Mesenchymal stem cell (in vitro differentiated cells and primary cell): ENCODE measurements at regions not wholly inside any gene's neighbourhood (a gene's known extent, or its start where the extent isn't known, plus 50 kb on each side); places are given as distances from the start of the nearest gene placed in this dataset.

Source experiments
- DNase-seq: peaks from one replicate; pipeline ENCODE4 v3.0.0-alpha.2; 2013
- H2AFZ ChIP-seq: one replicate; pipeline ENCODE4 v1.6.1; 2013; ENCODE audit warnings: low read depth, mild to moderate bottlenecking, control low read depth, inconsistent platforms, low read length, moderate library complexity
- H2AK5ac ChIP-seq: 2 replicates; pipeline ENCODE4 v1.6.1; 2013; ENCODE audit warnings: low read length, moderate library complexity, mild to moderate bottlenecking, inconsistent platforms; ENCODE audit not compliant: severe bottlenecking
- H2BK120ac ChIP-seq: one replicate; pipeline ENCODE4 v1.6.1; 2013; ENCODE audit warnings: low read depth, mild to moderate bottlenecking, inconsistent platforms, low read length, moderate library complexity
- H2BK12ac ChIP-seq, 2 experiments: one replicate each; pipeline ENCODE4 v1.6.1; 2013; ENCODE audit warnings: inconsistent platforms in 2 of 2, low read length in 2 of 2, mild to moderate bottlenecking in 2 of 2, moderate library complexity in 2 of 2, control low read depth in 1 of 2
- H2BK15ac ChIP-seq: one replicate; pipeline ENCODE4 v1.6.1; 2013; ENCODE audit warnings: mild to moderate bottlenecking, low read depth, inconsistent platforms; ENCODE audit not compliant: poor library complexity, severe bottlenecking
- H2BK5ac ChIP-seq: 2 replicates; pipeline ENCODE4 v1.6.1; 2013; ENCODE audit warnings: low read depth, mild to moderate bottlenecking, low read length, control low read depth, inconsistent platforms; ENCODE audit not compliant: poor library complexity, severe bottlenecking
- H3K14ac ChIP-seq, 2 experiments: one replicate each; pipeline ENCODE4 v1.6.1; 2013; ENCODE audit warnings: inconsistent platforms in 2 of 2, low read length in 2 of 2, control low read depth in 1 of 2, mild to moderate bottlenecking in 1 of 2, moderate library complexity in 1 of 2
- H3K18ac ChIP-seq, 2 experiments: one replicate each; pipeline ENCODE4 v1.6.1; 2013; ENCODE audit warnings: inconsistent platforms in 2 of 2, low read length in 2 of 2, control low read depth in 1 of 2, low read depth in 1 of 2, mild to moderate bottlenecking in 1 of 2
- H3K23ac ChIP-seq, 2 experiments: one replicate each; pipeline ENCODE4 v1.6.1; 2013; ENCODE audit warnings: inconsistent platforms in 2 of 2, low read length in 2 of 2, mild to moderate bottlenecking in 2 of 2, moderate library complexity in 2 of 2, control low read depth in 1 of 2
- H3K27ac ChIP-seq: 2 replicates; pipeline ENCODE4 v1.5.1; 2013; ENCODE audit warnings: mild to moderate bottlenecking, moderate library complexity, low read length, control low read depth, inconsistent platforms; ENCODE audit not compliant: poor library complexity, severe bottlenecking
- H3K27me3 ChIP-seq, 2 experiments: 2 replicates each; pipeline versions ENCODE4 v1.6.1 to v1.7.0; 2013; ENCODE audit warnings: low read length in 2 of 2, mild to moderate bottlenecking in 2 of 2, moderate library complexity in 2 of 2, control low read depth in 1 of 2, inconsistent platforms in 1 of 2; ENCODE audit not compliant: control insufficient read depth in 1 of 2, insufficient read depth in 1 of 2
- H3K36me3 ChIP-seq, 2 experiments: 2 replicates each; pipeline versions ENCODE4 v1.6.1 to v1.7.0; 2013; ENCODE audit warnings: low read length in 2 of 2, control low read depth in 1 of 2, inconsistent platforms in 1 of 2, low read depth in 1 of 2, mild to moderate bottlenecking in 1 of 2; ENCODE audit not compliant: insufficient read depth in 2 of 2, control insufficient read depth in 1 of 2
- H3K4ac ChIP-seq, 2 experiments: one replicate each; pipeline ENCODE4 v1.6.1; 2013; ENCODE audit warnings: inconsistent platforms in 2 of 2, low read length in 2 of 2, mild to moderate bottlenecking in 2 of 2, moderate library complexity in 2 of 2, control low read depth in 1 of 2, low read depth in 1 of 2
- H3K4me1 ChIP-seq: 2 replicates; pipeline ENCODE4 v1.6.1; 2013; ENCODE audit warnings: low read depth, low read length, control low read depth; ENCODE audit not compliant: control insufficient read depth, insufficient read depth
- H3K4me2 ChIP-seq: 2 replicates; pipeline ENCODE4 v1.6.1; 2013; ENCODE audit warnings: low read length, mild to moderate bottlenecking, inconsistent platforms; ENCODE audit not compliant: poor library complexity, severe bottlenecking
- H3K4me3 ChIP-seq, 2 experiments: 2 replicates each; pipeline versions ENCODE4 v1.5.1 to v1.7.0; 2013; ENCODE audit warnings: low read length in 2 of 2, mild to moderate bottlenecking in 2 of 2, control low read depth in 1 of 2, low read depth in 1 of 2; ENCODE audit not compliant: insufficient read depth in 1 of 2
- H3K79me1 ChIP-seq: replicated peaks from 2 replicates; pipeline ENCODE4 v1.6.1; 2013; ENCODE audit warnings: mild to moderate bottlenecking, control low read depth, low read length, inconsistent platforms; ENCODE audit not compliant: poor library complexity, severe bottlenecking
- H3K9ac ChIP-seq: 2 replicates; pipeline ENCODE4 v1.7.0; 2013; ENCODE audit warnings: mild to moderate bottlenecking, low read length, moderate library complexity
- H3K9me3 ChIP-seq: 2 replicates; pipeline ENCODE4 v1.7.0; 2013; ENCODE audit warnings: mild to moderate bottlenecking, low read length; ENCODE audit not compliant: control insufficient read depth
- H4K8ac ChIP-seq: one replicate; pipeline ENCODE4 v1.6.1; 2013; ENCODE audit warnings: inconsistent platforms, mild to moderate bottlenecking, low read length, moderate library complexity
- H4K91ac ChIP-seq: one replicate; pipeline ENCODE4 v1.6.1; 2013; ENCODE audit warnings: mild to moderate bottlenecking, low read length, inconsistent platforms
- WGBS: methylation state at CpG from one replicate; pipeline ENCODE4 v1.1.7; 2013; ENCODE audit warnings: mixed read lengths; 5-methylcytosine and 5-hydroxymethylcytosine counted together

- Histone ChIP-seq H2BK5ac (no peak overlapping the region), H3K36me3 (no peaks in the 10 kb centered on the region), H3K4me2 (no peak overlapping the region), H3K18ac (peak overlapping the region in 1 of 2 experiments; percentile 61), H3K9ac (no peak overlapping the region), H3K9me3 (no peaks in the 10 kb centered on the region), H3K4me3 (no peak overlapping the region), H3K79me1 (no peaks in the 10 kb centered on the region), H3K4ac (peak overlapping the region in 1 of 2 experiments; percentile 59), H3K27me3 (no peaks in the 10 kb centered on the region), H2BK15ac (no peak overlapping the region), H2BK12ac (peak overlapping the region; percentile 12 to 92), H2AK5ac (no peak overlapping the region), H2AFZ (no peak overlapping the region), H4K8ac (no peak overlapping the region), H3K14ac (peak overlapping the region in 1 of 2 experiments; percentile 87), H3K27ac (no peak overlapping the region), H3K23ac (no peak overlapping the region), H3K4me1 (peaks cover 2% of the 10 kb centered on the region), H2BK120ac (no peak overlapping the region), H4K91ac (peak overlapping the region; percentile 77)
- DNase-seq = peak; percentile 26
- WGBS = 95% methylated on average over 5 of the region's 6 CpGs
Measured at GRCh38 chr12:90627180-90627896, 327.6 kb downstream of the CCER1 start.

DNA sequence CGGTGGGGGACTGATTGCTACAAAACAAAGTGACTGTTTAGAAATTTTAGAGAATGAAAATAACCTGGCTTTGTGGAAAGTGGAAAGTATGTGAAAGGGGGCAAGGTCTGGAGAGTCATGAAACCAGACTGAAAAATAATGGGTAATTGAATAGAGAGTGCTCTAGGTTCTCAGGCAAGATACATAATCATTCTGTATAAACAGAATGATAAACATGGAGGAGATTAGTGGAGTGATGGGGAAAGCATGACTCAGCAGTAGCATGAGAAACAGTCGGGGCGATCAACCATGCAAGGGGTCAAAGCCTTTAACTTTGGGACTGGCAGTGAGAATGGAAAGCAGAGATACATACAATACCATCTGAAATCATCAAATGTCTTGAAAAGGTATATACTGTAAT, 332.5 kb downstream of the CCER1 start:
- no peak overlapping the region for H3K23ac ChIP-seq
- no peak overlapping the region for H2BK12ac ChIP-seq
- peaks cover 2% of the 10 kb centered on the region for H3K4me1 ChIP-seq
- no peak overlapping the region for H2AFZ ChIP-seq
- DNase-seq = peak; percentile 83
- H4K91ac ChIP-seq = no peak overlapping the region
- H3K9me3 ChIP-seq = no peaks in the 10 kb centered on the region
- H3K4me2 ChIP-seq = no peak overlapping the region
- 63% methylated on average over 2 of the region's 3 CpGs for WGBS
- H3K27ac ChIP-seq = no peak overlapping the region
- H2AK5ac ChIP-seq = no peak overlapping the region
- no peak overlapping the region for H2BK120ac ChIP-seq
- no peak overlapping the region for H3K4ac ChIP-seq
- H3K27me3 ChIP-seq = no peaks in the 10 kb centered on the region
- no peaks in the 10 kb centered on the region for H3K79me1 ChIP-seq
- H3K36me3 ChIP-seq = no peaks in the 10 kb centered on the region
- H4K8ac ChIP-seq = no peak overlapping the region
- no peak overlapping the region for H2BK15ac ChIP-seq
- H2BK5ac ChIP-seq = no peak overlapping the region
- no peak overlapping the region for H3K18ac ChIP-seq
- H3K14ac ChIP-seq = no peak overlapping the region
- H3K9ac ChIP-seq = peak overlapping the region; percentile 57
- H3K4me3 ChIP-seq = no peak overlapping the region

GRCh38 chr12:90621927-90622326, 333.0 kb downstream of the CCER1 start:
- Histone ChIP-seq H3K27me3 (no peaks in the 10 kb centered on the region), H3K79me1 (no peaks in the 10 kb centered on the region), H3K27ac (no peak overlapping the region), H4K91ac (no peak overlapping the region), H3K9me3 (no peaks in the 10 kb centered on the region), H2AFZ (no peak overlapping the region), H3K4me1 (peaks cover under 1% of the 10 kb centered on the region), H3K14ac (no peak overlapping the region), H2BK12ac (no peak overlapping the region), H4K8ac (no peak overlapping the region), H3K4me2 (no peak overlapping the region), H2BK5ac (no peak overlapping the region), H3K4ac (no peak overlapping the region), H3K36me3 (no peaks in the 10 kb centered on the region), H2BK15ac (no peak overlapping the region), H2AK5ac (no peak overlapping the region), H2BK120ac (no peak overlapping the region), H3K18ac (no peak overlapping the region), H3K23ac (no peak overlapping the region), H3K9ac (peak overlapping the region; percentile 57), H3K4me3 (no peak overlapping the region)
- 57% methylated on average over 2 of the region's 2 CpGs for WGBS
- DNase-seq = peak; percentile 88

GRCh38 chr12:90619943-90620342, 335.0 kb downstream of the CCER1 start:
- Histone ChIP-seq H2BK12ac (no peak overlapping the region), H3K4me1 (no peaks in the 10 kb centered on the region), H2AK5ac (no peak overlapping the region), H3K36me3 (no peaks in the 10 kb centered on the region), H3K9me3 (no peaks in the 10 kb centered on the region), H4K8ac (no peak overlapping the region), H3K14ac (no peak overlapping the region), H2BK120ac (no peak overlapping the region), H3K79me1 (no peaks in the 10 kb centered on the region), H3K9ac (no peak overlapping the region), H2AFZ (no peak overlapping the region), H3K27ac (no peak overlapping the region), H3K18ac (no peak overlapping the region), H3K23ac (no peak overlapping the region), H2BK15ac (no peak overlapping the region), H3K4me3 (no peak overlapping the region), H3K4ac (no peak overlapping the region), H4K91ac (no peak overlapping the region), H3K4me2 (no peak overlapping the region), H2BK5ac (no peak overlapping the region), H3K27me3 (no peaks in the 10 kb centered on the region)
- WGBS = 100% methylated on average over 1 of the region's 2 CpGs
- DNase-seq = no peak
